GM18870 (cell line): ENCODE measurements at regions not wholly inside any gene's neighbourhood (a gene's known extent, or its start where the extent isn't known, plus 50 kb on each side); places are given as distances from the start of the nearest gene placed in this dataset.

Experiments
- ATAC-seq: cut with Tn5 transposase; IDR thresholded peaks from one replicate; pipeline ENCODE4 v1.9.1; 2021; ENCODE audit warnings: moderate library complexity; ENCODE audit not compliant: unreplicated experiment

DNA sequence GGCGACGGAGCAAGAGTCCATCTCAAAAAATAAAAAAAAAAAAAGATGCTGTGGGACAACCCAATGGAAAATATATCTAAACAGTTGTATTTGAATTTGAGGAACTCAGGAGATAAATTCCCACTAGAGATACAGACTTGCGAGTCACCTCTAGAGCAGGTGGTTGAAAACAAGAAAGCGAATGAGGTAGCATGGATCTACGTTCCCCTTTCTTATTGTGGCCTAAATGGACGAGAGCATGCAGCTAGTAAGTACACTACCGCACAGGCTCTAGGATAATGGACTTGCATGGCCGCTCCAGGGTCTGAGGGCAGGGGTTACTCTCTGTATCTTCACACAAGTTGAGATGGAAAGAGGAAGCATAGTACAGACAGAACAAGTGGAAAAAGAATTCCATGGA is 63.5 kb upstream of the TGFBR2 start:
- no peak for ATAC-seq

DNA sequence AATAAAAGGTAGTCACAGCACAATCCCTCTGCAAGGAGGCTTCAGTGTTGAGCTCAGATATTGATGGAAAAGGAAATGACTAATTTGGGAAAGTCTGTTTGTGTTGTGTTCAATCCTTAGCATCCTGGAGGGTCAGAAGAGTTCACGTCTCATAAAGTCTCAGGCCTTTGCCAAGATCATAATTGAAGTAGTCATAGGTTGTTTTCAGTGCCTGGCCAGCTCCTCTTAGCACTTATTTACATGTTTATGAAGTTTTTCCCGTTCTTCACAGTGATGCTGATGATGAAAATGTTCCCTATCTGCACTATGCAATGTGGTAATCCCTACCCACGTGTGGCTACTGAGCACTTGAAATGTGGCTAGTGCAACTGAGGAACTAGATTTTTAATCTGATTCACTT is 61.6 kb upstream of the TGFBR2 start:
- ATAC-seq = no peak

DNA sequence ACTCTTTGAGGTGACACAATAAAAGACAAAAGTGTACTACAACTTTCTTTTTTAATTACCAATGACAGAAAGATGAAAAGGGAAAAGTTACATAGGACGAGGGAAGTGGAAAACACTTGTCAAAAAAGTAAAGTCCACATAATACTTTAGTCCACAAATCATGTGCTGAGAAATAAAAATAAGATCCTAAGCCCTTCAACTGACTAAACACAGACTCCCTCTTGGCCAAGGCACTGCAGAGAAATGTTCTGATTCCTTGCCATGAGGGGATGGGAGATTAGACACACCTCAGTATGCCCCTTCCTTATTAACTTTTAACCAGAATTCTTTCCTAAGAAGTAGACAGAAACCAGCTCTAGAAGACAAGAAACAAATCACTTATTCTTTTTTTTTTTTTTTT is 59.5 kb upstream of the TGFBR2 start:
- ATAC-seq = no peak

DNA sequence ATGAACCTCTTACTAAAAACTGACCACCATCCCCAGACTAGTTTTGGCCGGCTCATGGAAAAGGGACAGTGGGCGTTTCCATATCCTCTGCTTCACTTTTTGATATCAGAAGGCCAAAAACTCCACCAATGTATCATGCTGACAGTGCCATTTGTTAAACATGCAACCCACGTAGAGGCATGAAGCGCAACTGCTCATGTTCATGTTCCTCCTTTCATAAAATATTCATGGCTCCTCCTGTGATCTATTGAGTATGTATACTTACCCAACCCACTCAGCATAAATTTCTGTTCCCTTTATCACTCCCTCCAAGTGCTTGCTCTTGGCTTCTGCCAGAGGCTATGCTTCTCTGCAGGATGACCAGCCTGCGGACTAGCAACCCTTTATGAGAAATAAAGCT is 58.7 kb upstream of the TGFBR2 start:
- ATAC-seq = no peak

DNA sequence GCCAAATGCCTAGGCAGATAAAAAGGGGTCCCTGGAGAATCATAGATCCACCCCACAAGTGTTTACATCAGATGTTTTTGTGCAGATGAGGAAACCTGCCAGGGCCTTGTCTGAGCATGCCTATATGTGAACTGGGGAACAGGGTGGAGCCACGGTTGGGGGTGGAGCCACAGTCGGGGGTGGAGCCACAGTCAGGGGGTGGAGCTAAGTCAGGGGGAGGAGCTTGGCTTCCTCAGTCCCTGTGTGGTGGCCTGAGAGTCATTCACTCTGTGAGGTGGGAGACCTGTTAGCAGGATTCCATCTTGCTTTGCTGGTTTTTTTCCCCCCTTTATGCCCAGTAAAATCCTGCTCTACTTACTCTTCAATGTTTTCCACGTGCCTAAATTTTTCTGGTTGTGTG is 57.8 kb upstream of the TGFBR2 start:
- ATAC-seq = no peak

DNA sequence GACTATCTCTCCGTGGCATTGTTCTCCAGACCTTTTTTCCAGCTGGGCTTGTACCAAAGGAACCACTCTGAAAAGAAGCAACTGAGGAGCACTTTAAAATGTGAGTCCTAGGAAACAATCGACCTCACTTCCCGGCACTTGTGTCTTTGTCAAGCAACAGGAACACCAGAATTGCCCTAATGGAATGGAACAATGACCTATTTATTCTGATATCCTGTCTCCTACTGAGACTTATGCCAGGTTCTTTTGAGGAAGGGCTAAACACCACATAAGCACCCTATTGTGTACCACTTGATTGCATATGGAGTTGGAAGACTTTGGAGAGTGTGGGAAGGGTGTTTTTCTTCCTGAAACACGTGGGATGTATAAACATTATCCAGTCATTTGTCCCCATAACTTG is 56.8 kb upstream of the TGFBR2 start:
- no peak for ATAC-seq

DNA sequence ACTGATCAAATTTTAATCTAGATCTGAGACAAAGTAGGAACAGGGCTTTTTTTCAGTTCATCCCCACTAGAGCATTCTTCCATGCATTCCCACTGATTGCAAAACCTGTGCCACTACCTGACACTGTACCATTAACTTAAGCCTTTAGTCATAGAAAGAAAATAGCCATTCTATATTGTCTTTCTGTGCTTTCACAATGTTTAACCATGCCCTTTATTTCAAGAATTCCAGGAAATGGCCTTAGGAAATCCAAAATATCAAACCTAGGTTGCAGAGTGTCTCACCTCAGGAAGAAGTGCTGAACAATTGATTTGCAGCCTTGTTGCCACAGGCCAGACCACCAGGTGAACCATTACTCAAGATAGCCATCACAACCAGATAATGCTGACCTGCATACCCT is 56.2 kb upstream of the TGFBR2 start:
- no peak for ATAC-seq

DNA sequence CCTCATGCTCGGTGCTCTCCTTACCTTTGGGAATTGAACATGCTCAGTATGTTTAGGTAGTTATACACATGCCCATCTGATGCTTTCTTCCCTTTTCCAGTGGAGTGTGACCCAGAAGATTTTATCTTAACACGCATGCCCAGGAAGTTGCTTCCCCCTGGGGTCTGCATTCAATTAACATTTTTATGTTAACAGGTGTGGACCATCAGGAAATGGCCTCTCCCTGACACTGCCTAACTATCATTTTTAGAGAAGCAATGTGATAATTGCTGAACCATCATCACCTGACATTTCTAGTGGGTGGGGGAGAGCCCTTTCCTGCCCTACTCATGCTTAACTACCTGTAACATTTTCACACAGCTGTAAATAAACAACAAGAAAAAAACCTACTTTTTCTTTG is 55.1 kb upstream of the TGFBR2 start:
- ATAC-seq = no peak

DNA sequence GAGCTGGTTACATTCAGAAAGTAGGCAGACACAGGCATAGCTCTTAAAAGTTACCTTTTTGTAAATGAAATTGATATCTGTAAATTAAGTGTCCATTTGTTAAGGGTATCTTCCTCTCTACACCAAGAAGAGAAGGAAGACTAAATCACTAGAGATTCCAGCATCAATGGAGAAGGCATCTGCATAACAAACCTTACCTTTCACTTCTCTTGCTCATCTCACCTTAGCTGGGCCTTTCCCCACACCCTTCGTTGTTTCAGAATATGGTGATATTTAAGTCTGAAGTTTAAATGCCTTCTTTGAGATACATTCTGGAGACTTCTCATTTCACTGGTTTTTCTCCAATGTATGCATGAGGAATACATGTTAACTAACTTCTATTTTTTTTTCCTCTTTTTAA is 54.5 kb upstream of the TGFBR2 start:
- ATAC-seq = no peak

DNA sequence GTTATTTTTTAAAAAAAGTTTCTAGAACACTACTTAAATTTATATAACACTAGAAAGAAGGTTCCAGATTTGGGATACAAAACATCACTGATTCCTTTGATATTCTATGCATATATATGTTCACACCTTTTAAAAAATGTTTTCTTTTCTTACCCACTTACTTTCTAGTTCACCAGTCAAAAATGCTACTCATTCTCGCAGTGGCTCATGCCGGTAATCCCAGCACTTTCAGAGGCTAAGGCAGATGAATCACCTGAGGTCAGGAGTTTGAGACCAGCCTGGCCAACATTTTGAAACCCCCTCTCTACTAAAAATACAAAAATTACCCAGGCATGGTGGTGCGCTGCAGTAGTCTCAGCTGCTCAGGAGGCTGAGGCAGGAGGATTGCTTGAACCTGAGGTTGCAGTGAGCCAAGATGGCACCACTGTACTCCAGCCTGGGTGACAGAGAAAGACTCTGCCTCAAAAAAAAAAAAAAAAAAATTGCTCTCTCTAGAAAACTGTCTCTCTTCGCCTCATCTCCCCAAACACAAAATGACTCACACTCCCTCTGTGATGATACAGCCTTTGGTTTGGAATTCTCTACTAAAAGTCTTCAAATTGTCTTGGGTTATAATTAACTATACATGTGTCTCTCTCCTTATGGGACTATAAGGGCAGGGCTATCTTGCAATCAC is 52.6 kb upstream of the TGFBR2 start:
- no peak for ATAC-seq

DNA sequence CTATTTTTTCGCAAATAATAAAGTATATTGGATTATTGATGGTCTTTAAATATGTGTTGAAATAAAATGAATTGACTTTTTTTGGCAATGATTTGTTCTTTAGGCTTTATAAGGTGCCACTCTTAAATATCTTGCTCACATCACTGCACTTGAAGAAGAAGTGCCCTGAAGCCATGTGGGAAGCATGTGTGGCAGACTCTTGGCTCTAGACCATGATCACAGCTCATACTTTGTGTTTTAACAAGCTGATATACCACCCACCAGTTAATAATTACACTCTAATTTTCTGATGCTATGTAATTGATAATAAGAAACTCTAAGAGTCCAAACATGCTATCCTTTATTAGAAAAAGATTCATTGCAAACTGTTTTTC is 52.1 kb upstream of the TGFBR2 start:
- no peak for ATAC-seq

DNA sequence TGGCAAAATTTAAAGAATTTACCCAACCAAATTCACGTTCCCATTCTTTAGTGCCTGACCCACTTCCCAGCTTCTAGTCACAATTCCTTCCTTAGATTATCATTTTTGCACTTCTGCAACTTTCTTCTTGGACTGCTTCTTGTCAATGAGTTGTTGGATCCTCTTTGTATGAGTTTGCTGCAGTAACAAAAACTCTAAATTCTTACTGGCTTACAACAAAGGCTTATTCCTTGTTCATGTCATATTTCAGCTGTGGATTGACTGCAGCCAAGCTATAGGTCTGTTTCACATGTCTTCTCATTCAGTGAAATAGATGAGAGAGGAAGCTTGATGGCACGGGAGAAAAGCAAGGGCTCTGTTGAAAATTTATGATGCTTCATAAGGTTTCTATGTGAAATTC is 50.4 kb upstream of the TGFBR2 start:
- no peak for ATAC-seq
